ENCODE measurements at regions not wholly inside any gene's neighbourhood (a gene's known extent, or its start where the extent isn't known, plus 50 kb on each side); places are given as distances from the start of the nearest gene placed in this dataset.

DNA sequence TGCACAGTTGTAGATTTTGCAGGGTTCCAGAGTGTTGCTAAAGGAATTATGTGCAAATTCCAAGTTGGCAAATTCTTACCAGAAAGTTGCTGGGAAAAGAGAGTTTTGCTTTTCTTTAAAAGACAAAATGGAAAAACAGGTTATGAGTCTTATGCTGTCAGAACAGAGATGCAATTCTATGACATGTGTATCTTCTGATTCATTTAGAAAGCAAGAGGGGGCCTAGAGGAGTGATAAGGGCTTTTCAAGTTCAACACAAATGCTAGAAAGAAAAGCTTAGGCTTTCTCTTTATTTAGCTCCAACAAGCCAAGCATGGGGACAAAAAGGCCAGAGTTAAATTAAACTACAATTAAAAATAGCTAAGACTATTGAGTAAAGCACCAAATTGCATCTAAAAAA, 72.4 kb upstream of the GATB start:
- no peak overlapping the region for H3K27ac ChIP-seq
- TF ChIP-seq, protein P1, sequence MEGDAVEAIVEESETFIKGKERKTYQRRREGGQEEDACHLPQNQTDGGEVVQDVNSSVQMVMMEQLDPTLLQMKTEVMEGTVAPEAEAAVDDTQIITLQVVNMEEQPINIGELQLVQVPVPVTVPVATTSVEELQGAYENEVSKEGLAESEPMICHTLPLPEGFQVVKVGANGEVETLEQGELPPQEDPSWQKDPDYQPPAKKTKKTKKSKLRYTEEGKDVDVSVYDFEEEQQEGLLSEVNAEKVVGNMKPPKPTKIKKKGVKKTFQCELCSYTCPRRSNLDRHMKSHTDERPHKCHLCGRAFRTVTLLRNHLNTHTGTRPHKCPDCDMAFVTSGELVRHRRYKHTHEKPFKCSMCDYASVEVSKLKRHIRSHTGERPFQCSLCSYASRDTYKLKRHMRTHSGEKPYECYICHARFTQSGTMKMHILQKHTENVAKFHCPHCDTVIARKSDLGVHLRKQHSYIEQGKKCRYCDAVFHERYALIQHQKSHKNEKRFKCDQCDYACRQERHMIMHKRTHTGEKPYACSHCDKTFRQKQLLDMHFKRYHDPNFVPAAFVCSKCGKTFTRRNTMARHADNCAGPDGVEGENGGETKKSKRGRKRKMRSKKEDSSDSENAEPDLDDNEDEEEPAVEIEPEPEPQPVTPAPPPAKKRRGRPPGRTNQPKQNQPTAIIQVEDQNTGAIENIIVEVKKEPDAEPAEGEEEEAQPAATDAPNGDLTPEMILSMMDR (conservative IDR thresholded peaks at IDR 0.05), result no peak

- no peak overlapping the region for H3K27ac ChIP-seq
- TF ChIP-seq, protein P1 (conservative IDR thresholded peaks at IDR 0.05), result no peak
Observed at GRCh38 chr4:151831526-151831925, 70.7 kb upstream of the GATB start.

GRCh38 chr4:151830168-151830567, 69.4 kb upstream of the GATB start:
- TF ChIP-seq, protein P1 (conservative IDR thresholded peaks at IDR 0.05), result no peak
- H3K27ac ChIP-seq, result no peak overlapping the region

DNA sequence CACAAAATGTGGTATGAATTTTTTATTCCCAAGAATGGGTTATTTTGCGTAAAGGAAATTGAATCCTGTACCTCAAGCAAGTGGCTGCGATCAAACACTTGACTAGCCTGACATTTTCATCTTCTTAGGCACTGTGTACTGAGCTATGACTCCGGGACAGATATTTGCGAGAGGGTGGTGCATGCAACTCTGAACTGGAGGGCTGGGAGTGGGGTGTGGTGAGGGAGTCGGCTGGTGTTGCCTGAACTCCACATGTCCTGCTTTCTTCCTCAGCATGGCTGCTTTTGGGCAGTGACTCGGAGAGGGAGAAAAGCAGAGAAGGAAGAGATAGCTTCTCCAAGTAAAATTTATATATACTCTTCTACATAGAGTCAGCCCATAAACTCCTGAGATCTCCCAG, 68.5 kb upstream of the GATB start:
- TF ChIP-seq, protein P1 (conservative IDR thresholded peaks at IDR 0.05), result no peak
- no peak overlapping the region for H3K27ac ChIP-seq

DNA sequence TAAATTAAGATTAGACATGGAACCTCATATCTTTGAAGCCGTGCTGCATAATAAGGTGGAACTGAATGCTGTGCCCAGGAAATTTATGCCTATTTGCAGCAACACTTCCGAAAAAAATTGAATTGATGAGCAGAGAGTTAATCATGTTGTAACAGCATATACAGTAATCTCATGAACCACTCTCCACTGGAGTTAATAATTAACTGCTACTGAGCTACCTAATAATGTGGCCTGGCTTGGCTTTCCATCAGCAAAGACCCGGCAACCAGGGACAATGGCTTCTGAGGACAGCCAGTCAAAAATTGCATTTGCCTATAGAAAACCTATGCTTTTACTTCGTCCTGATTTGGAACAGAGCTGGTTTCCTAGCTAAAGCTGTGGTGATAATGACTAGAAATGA, 63.8 kb upstream of the GATB start:
- H3K27ac ChIP-seq, result no peak overlapping the region
- TF ChIP-seq, protein P1 (conservative IDR thresholded peaks at IDR 0.05), result no peak

GRCh38 chr4:151822331-151822730, 61.5 kb upstream of the GATB start:
- TF ChIP-seq, protein P1 (conservative IDR thresholded peaks at IDR 0.05), result no peak
- H3K27ac ChIP-seq, result no peak overlapping the region

GRCh38 chr4:151820004-151820403, 59.2 kb upstream of the GATB start:
- TF ChIP-seq, protein P1 (conservative IDR thresholded peaks at IDR 0.05), result no peak
- H3K27ac ChIP-seq, result no peak overlapping the region

GRCh38 chr4:151811403-151811802, 50.6 kb upstream of the GATB start:
- no peak overlapping the region for H3K27ac ChIP-seq
- TF ChIP-seq, protein P1 (conservative IDR thresholded peaks at IDR 0.05), result no peak
